GM23338 (cell line): ENCODE measurements at regions not wholly inside any gene's neighbourhood (a gene's known extent, or its start where the extent isn't known, plus 50 kb on each side); places are given as distances from the start of the nearest gene placed in this dataset.

Experiments used
- CREB1 ChIP-seq: fragments of 250-450 bp; sonication (Bioruptor Pico); IDR thresholded peaks from 2 replicates; pipeline ENCODE4 v1.5.0; 2020; ENCODE audit warnings: low read depth, mild to moderate bottlenecking, moderate library complexity
- EZH2 ChIP-seq: fragments of 200-600 bp; sonication (generic); IDR thresholded peaks from one replicate; pipeline ENCODE4 v1.8.0; 2017; ENCODE audit warnings: antibody characterized with exemption, mild to moderate bottlenecking, low read depth; ENCODE audit not compliant: unreplicated experiment
- POLR2AphosphoS5 ChIP-seq: IDR thresholded peaks from 2 replicates; pipeline ENCODE4 v1.6.1; 2016; ENCODE audit warnings: antibody characterized with exemption, low read depth
- TF ChIP-seq, protein P1 (sequence below), 2 experiments: fragments of 200-600 bp in 1 of 2; sonication (generic) in 1 of 2; conservative IDR thresholded peaks; 2 replicates each; pipeline versions ENCODE4 v1.5.1 to v1.6.1; 2016 to 2017; ENCODE audit warnings: antibody characterized with exemption in 2 of 2, low read depth in 2 of 2, mild to moderate bottlenecking in 2 of 2, moderate library complexity in 1 of 2
- TF ChIP-seq, protein P2 (sequence below): IDR thresholded peaks from 2 replicates; pipeline ENCODE4 v1.6.1; 2016; ENCODE audit warnings: antibody characterized with exemption

DNA sequence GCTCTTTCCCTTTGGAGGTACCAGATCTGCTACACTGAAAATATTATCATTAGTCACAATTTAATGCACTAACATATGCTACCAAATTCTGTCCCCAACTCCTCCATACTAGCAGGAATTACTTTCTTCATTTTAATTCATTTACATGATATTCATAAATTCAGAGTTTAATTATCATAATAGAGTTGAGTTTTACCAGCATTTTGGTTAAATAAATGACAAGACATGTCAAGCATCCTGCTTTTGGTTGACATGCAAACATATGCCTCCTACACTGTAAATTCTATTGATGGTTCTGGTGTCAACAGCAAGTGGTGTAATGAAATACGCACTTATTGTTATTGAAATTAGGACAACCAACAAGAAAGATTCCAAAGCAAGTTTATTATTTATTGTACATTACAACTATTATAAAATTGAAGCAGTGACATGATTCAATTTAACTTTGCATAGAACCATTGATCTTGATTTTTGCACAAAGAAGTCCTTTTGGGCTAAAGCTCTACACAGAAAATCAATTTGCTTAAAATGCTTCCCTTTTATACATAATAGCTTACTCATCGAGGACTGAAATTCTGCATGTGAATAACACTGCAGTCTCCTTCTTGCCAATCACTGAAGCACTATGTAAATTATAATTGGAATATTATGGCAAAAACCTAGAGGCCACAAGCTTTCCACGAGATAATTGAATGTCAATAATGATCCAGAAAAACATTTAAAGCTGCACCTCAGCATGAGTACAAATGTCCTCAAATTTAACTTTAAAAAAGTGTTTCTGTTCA lies 728.6 kb upstream of the ADGRL2 start:
- TF ChIP-seq EZH2 (no peak), CREB1 (CRISPR knock-in tag) (no peak), POLR2AphosphoS5 (no peak)
- TF ChIP-seq, protein P1, sequence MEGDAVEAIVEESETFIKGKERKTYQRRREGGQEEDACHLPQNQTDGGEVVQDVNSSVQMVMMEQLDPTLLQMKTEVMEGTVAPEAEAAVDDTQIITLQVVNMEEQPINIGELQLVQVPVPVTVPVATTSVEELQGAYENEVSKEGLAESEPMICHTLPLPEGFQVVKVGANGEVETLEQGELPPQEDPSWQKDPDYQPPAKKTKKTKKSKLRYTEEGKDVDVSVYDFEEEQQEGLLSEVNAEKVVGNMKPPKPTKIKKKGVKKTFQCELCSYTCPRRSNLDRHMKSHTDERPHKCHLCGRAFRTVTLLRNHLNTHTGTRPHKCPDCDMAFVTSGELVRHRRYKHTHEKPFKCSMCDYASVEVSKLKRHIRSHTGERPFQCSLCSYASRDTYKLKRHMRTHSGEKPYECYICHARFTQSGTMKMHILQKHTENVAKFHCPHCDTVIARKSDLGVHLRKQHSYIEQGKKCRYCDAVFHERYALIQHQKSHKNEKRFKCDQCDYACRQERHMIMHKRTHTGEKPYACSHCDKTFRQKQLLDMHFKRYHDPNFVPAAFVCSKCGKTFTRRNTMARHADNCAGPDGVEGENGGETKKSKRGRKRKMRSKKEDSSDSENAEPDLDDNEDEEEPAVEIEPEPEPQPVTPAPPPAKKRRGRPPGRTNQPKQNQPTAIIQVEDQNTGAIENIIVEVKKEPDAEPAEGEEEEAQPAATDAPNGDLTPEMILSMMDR (conservative IDR thresholded peaks at IDR 0.05; ENCODE audit: low read depth in 2 of 2): no peak
- TF ChIP-seq, protein P2, sequence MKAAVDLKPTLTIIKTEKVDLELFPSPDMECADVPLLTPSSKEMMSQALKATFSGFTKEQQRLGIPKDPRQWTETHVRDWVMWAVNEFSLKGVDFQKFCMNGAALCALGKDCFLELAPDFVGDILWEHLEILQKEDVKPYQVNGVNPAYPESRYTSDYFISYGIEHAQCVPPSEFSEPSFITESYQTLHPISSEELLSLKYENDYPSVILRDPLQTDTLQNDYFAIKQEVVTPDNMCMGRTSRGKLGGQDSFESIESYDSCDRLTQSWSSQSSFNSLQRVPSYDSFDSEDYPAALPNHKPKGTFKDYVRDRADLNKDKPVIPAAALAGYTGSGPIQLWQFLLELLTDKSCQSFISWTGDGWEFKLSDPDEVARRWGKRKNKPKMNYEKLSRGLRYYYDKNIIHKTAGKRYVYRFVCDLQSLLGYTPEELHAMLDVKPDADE: no peak
